IPS-15b (cell line): ENCODE measurements at regions not wholly inside any gene's neighbourhood (a gene's known extent, or its start where the extent isn't known, plus 50 kb on each side); places are given as distances from the start of the nearest gene placed in this dataset.

Experiments used
- H3K27me3 ChIP-seq: one replicate; pipeline ENCODE4 v1.6.1; 2013; ENCODE audit warnings: low read length; ENCODE audit not compliant: control insufficient read depth, insufficient read depth
- H3K36me3 ChIP-seq: one replicate; pipeline ENCODE4 v1.6.1; 2013; ENCODE audit warnings: low read length; ENCODE audit not compliant: control insufficient read depth, insufficient read depth
- H3K4me1 ChIP-seq: one replicate; pipeline ENCODE4 v1.6.1; 2013; ENCODE audit warnings: mild to moderate bottlenecking, low read length; ENCODE audit not compliant: control insufficient read depth, insufficient read depth
- H3K4me3 ChIP-seq: one replicate; pipeline ENCODE4 v1.5.1; 2013; ENCODE audit warnings: low read depth, low read length
- H3K9ac ChIP-seq: one replicate; pipeline ENCODE4 v1.6.1; 2013; ENCODE audit warnings: low read depth, mild to moderate bottlenecking, low read length
- H3K9me3 ChIP-seq: one replicate; pipeline ENCODE4 v1.6.1; 2013; ENCODE audit warnings: mild to moderate bottlenecking, low read length; ENCODE audit not compliant: control insufficient read depth, insufficient read depth

DNA sequence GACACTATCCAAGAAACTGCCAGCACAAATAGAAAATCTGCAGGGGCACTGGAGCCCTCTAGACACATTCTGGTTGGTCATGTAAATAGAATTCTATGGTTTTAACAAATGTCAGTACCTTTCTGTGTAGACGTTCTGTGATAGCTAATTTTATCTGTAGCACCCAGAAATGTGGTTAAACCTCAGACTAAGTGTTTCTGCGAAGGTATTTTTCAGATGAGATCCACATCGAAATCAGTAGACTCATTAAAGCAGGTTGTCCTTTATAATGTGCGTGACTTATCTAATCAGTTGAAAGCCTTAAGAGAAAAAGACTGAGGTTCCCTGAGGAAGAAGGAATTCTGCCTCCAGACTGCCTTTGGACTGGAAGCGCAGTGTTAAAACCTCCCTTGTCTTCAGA is 922.9 kb downstream of the EFNB2 start:
- Histone ChIP-seq H3K27me3 (no peaks in the 10 kb centered on the region), H3K4me1 (no peaks in the 10 kb centered on the region), H3K9ac (no peak overlapping the region), H3K4me3 (no peak overlapping the region), H3K9me3 (no peaks in the 10 kb centered on the region), H3K36me3 (no peaks in the 10 kb centered on the region)

DNA sequence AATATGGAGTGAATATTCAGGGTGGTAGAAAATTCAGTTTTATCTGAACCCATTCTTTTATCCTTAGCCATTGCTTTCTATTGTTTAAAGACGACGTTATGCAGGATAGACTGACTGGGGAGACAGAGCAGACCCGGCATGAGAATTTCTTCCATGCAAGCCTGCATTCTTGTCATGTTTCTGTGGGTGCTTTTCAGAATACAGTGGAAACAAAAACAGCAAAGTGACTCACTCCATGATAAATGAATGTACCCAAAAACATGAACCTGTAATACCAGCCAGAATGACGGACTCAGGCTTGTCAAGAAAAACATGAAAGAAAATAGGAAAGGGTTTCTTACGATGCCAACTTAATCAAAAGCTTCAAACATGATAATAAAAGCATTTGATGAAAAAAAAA is 924.0 kb downstream of the EFNB2 start:
- Histone ChIP-seq H3K9me3 (no peaks in the 10 kb centered on the region), H3K27me3 (no peaks in the 10 kb centered on the region)

DNA sequence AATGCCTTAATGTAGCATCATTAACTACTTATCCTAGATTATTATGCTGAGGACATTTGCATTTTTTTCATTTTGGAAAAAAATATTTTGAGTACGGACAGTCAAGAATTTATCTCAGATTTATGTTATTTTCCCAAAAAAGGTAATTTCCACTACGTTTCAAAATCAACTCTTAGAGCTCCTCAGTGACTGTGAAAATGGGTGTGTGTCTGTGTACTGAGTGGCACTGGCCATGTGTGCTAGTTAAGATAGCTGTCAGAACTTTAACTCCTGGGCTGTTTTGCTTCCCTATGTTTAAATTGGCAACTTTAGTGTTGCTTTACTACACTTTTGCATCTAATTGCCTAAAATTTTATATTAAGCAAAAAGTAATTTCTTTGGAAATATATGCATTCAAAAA is 927.4 kb downstream of the EFNB2 start:
- Histone ChIP-seq H3K36me3 (no peaks in the 10 kb centered on the region), H3K4me1 (no peaks in the 10 kb centered on the region), H3K9ac (no peak overlapping the region), H3K27me3 (no peaks in the 10 kb centered on the region), H3K4me3 (no peak overlapping the region), H3K9me3 (no peaks in the 10 kb centered on the region)

More for the DNA sequence above, 924.0 kb downstream of the EFNB2 start:
- Histone ChIP-seq H3K36me3 (no peaks in the 10 kb centered on the region), H3K9ac (no peak overlapping the region), H3K4me3 (no peak overlapping the region), H3K4me1 (no peaks in the 10 kb centered on the region)

GRCh38 chr13:105607426-105607825 is 928.0 kb downstream of the EFNB2 start:
- Histone ChIP-seq H3K9ac (no peak overlapping the region), H3K27me3 (no peaks in the 10 kb centered on the region), H3K4me3 (no peak overlapping the region), H3K9me3 (no peaks in the 10 kb centered on the region), H3K36me3 (no peaks in the 10 kb centered on the region), H3K4me1 (no peaks in the 10 kb centered on the region)

DNA sequence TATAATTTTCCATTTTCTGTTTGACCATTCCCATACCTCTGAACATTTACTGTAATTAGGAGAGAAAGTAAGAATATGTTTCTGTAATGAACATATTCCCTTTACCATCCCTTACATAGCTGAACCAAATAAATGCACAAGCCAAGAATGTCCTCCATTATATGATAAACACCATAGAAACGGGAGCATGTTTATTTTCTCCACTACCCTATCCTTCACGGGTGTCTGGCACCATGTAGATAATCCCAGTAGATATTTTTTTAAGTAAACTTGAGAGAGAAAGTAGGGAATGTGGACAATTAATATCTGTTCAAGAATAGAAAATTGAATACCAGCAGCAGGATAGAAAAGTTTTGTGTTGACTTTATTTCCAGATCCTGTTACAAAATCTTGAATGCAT is 928.4 kb downstream of the EFNB2 start:
- Histone ChIP-seq H3K9ac (no peak overlapping the region), H3K4me1 (no peaks in the 10 kb centered on the region), H3K4me3 (no peak overlapping the region), H3K27me3 (no peaks in the 10 kb centered on the region), H3K36me3 (no peaks in the 10 kb centered on the region), H3K9me3 (no peaks in the 10 kb centered on the region)

GRCh38 chr13:105602956-105603670 is 932.3 kb downstream of the EFNB2 start:
- no peaks in the 10 kb centered on the region for H3K9me3 ChIP-seq
- H3K4me3 ChIP-seq: no peak overlapping the region
- H3K36me3 ChIP-seq: no peaks in the 10 kb centered on the region
- H3K4me1 ChIP-seq: no peaks in the 10 kb centered on the region
- H3K27me3 ChIP-seq: no peaks in the 10 kb centered on the region
- H3K9ac ChIP-seq: no peak overlapping the region

DNA sequence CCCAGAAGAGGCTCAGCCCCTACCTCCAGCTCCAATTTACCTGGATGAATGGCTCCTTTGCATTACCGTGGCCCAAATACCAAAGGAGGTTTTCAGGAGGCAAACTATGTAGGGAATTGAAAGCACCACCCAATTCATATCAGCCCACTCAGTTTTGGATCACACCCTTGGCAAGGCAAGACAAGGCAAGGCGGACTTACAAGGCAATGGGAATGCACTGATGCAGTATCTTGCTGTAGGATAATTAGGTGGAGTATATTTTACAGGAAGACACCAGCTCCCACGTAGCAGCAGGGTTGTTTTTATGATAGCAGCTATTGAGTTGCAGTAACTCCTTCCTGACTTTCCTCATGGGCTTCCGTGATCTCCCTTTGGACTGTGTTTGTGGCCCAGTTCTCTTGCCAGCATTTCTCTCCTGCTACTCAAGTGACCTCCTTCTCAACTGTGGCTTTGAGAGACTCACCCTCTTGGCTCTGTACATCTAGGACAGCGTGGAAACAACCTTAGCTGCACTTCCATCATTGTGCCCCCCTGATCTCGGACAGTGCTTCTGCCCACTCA is 935.9 kb downstream of the EFNB2 start:
- no peak overlapping the region for H3K4me3 ChIP-seq
- H3K36me3 ChIP-seq: no peaks in the 10 kb centered on the region
- H3K9ac ChIP-seq: no peak overlapping the region
- no peaks in the 10 kb centered on the region for H3K4me1 ChIP-seq
- H3K9me3 ChIP-seq: no peaks in the 10 kb centered on the region
- no peaks in the 10 kb centered on the region for H3K27me3 ChIP-seq

DNA sequence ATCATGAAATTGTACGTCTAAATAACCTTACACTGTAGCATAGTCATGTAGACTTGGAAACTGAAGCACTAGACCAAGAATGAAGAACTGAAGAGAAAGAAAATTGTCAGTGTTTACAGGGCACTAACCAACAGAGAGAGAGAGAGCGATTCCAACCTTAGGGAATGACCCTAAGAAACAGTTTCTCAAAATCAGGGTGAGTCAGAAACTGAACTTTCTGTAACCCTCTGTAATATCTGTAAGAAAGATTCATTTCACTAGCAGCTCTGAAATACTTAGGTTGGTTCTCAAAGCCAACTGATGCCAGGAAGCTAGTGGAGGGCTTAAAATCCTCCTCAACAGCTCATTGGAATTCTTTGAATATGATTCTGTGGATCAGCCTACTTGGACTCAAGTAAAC is 936.9 kb downstream of the EFNB2 start:
- Histone ChIP-seq H3K4me1 (no peaks in the 10 kb centered on the region), H3K9ac (no peak overlapping the region), H3K9me3 (no peaks in the 10 kb centered on the region), H3K27me3 (no peaks in the 10 kb centered on the region), H3K36me3 (no peaks in the 10 kb centered on the region), H3K4me3 (no peak overlapping the region)

DNA sequence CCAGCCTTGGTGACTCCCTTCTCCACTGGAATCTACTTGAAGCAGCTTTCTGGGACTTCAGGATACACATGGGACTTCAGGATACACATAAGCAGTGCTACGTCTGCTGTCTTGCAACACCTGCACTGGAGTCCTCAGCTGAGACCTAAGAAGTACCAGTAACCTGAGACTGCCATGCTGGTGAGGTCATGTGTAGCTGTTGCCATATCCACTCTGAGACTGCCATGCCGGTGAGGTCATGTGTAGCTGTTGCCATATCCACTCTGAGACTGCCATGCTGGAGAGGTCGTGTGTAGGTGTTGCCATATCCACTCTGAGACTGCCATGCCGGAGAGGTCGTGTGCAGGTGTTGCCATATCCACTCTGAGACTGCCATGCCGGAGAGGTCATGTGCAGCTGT is 937.9 kb downstream of the EFNB2 start:
- H3K9me3 ChIP-seq: no peaks in the 10 kb centered on the region
- no peak overlapping the region for H3K9ac ChIP-seq
- H3K36me3 ChIP-seq: no peaks in the 10 kb centered on the region
- no peaks in the 10 kb centered on the region for H3K27me3 ChIP-seq
- H3K4me3 ChIP-seq: no peak overlapping the region
- no peaks in the 10 kb centered on the region for H3K4me1 ChIP-seq

DNA sequence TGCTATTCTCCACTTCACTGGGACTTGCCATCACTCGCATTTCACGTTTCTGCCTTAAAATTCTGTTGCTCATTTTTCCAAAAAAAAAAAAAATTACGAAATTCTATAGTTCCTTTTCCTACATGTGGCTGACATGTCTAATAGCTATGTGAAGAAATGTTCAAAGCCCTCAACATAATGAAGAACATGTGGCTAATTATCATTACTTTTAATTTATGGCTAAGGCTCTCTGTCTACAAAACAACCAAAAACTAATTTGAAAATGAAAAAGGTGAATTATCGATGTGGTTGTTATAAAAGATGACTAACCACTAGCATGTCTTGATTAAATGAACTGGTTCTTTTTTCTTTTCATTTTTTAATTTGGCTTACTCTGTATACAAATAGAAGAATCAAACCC is 940.0 kb downstream of the EFNB2 start:
- Histone ChIP-seq H3K9me3 (no peaks in the 10 kb centered on the region), H3K27me3 (no peaks in the 10 kb centered on the region), H3K36me3 (no peaks in the 10 kb centered on the region), H3K9ac (no peak overlapping the region), H3K4me3 (no peak overlapping the region), H3K4me1 (no peaks in the 10 kb centered on the region)

DNA sequence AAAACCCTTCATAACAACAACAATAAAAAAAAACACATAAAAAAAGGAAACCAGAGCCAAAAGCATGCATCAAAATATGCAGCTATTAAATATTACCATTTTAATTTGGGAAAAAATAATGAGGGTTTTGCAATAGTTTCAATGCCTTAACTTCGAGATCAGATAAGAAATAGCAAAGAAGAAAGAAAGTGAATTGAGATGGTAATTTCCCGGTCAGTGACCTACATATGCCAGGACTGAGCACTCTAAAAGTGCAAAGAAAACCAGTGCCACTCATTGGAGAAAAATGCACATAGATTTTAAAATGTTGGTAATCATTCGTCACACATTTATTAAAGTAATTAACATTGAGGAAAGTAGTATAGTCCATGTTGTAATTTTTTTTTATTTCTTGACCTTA is 944.2 kb downstream of the EFNB2 start:
- Histone ChIP-seq H3K9ac (no peak overlapping the region), H3K27me3 (no peaks in the 10 kb centered on the region), H3K4me1 (no peaks in the 10 kb centered on the region), H3K9me3 (no peaks in the 10 kb centered on the region), H3K4me3 (no peak overlapping the region), H3K36me3 (no peaks in the 10 kb centered on the region)

DNA sequence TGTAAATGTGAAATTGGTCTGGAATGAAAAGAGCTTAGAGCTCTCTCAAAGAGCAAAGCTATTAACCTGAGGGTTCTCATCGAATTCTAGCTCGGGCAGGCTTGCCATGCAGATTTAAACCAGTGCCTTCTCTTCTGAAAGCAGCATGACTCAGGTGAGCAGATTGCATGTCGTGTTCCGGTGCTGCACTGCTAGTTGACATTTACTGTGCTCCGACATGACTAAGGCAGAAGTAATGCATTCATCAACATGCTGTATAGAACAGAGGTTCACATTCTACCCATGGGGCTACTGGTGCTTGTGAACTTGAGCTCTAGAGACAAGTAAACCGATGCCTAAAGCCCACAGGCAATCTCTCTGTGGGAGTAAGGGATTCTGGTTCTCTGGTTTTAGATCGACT is 947.7 kb downstream of the EFNB2 start:
- no peaks in the 10 kb centered on the region for H3K36me3 ChIP-seq
- no peaks in the 10 kb centered on the region for H3K4me1 ChIP-seq
- H3K4me3 ChIP-seq: no peak overlapping the region
- H3K27me3 ChIP-seq: no peaks in the 10 kb centered on the region
- H3K9me3 ChIP-seq: no peaks in the 10 kb centered on the region
- H3K9ac ChIP-seq: no peak overlapping the region
